Medulla oblongata (tissue), 1 donor: ENCODE measurements at regions not wholly inside any gene's neighbourhood (a gene's known extent, or its start where the extent isn't known, plus 50 kb on each side); places are given as distances from the start of the nearest gene placed in this dataset.
"Not testable (repeated sequence)": the region's sequence is repeated elsewhere in the genome, so short reads cannot be mapped to it uniquely, and the experiment has no call there.

ENCODE experiments used
- DNase-seq: peaks from one replicate; pipeline ENCODE4 v3.0.0-alpha.2; 2015; ENCODE audit errors: extremely low spot score

DNA sequence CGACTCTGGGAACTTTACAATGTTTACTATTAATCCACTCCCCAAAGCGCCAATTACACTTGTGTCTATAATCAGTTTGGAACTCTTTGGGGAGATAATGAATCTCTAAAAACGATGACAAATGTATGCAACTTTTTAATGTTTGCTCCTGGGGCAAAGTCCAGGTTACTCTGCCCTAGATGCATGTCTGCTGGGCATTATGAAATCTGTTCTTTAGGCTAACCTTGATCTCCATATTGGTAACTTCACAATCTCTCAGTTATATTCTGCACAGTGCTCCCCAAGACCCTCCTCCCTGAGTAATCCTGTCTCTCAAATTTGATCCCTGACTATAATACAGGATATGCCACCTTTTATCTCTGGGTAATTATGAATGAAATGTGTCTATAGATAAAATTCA, 152.2 kb upstream of the TRPM3 start:
- DNase-seq = no peak

DNA sequence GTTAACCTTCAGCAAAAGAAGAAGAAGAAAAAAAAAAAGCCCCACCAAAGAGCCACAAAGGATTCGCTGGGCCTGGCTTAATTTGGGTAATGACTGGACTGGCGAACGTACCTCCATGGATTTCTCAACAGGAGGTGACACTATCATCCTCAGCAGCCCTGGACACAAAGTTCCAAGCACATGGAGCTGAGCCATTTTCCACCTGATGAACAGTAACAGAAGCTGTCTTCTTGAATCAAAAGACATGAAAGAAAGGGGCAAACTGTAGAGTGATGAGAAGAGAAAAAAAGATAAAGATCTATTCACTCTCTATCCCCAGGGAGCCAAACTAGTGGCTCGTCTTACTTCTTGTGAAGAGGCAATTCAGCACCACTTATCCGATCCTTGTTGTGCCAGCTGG, 150.2 kb upstream of the TRPM3 start:
- DNase-seq = no peak

DNA sequence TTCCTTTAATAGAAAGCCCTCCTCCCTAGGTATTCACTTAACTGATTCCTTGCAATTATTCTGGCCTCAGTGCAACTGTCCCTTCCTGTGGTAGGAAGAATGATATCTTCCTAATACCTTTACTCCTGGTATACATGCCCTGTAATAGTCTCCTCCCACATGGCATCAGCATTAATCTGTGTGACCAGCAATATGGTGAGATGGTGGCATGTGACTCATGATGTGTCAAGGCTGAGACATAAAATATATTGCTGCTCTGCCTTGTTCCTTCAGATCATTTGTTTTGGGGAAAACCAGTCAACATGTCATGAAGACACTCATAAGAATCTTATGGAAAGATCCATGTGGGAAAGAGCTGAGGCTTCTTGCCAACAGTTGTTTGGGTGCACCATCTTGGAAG, 149.1 kb upstream of the TRPM3 start:
- DNase-seq = no peak

DNA sequence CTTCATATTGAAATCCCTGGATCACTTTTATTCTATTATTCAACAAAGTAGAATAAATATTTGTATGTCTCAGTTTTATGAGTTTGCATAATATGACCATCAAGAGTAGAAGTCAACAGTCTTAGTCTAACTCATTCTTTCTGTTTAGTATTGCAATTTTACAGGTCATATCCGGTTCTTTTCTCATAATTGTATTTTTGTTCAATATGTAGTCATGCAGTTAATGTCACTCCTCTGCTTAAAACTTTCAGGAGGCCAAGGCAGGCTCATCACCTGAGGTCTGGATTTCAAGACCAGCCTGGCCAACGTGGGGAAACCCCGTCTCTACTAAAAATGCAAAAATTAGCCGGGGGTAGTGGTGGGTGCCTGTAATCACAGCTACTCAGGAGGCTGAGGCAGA, 148.4 kb upstream of the TRPM3 start:
- no peak for DNase-seq

DNA sequence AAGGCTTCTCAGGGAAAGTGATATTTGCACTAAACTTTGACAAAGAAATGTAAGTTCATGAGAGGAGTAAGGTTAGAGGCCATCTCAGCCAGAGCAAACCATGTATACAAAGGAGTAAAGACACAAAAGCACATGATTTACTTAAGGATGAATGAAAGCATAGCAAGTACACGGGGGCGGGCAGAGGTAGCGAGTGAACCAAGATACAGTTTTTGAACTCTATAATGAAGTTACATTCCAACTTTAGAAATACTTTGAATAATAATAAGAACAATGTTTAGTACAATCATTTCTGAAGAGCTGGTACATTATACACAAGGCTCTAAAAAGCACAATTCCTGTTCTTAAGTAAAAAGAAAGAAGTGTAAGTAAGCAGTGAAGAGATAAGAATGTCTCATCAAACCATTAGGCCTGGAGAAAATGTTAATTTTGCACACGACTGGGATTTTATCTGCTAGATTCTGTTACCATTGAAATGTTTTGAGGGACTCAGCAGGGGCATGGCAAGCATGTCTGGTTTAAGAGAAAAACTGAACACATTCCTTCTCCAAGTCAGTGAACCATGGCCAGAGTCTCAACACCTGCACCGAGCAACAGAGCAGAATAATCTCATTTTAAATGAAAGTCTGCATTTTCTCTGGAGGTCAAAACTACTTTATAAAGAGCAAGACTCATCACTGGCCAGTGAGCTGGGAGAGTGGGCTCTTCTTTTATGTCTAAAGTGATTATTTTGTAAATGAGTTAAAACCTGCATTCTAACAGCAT, 147.6 kb upstream of the TRPM3 start:
- no peak for DNase-seq

DNA sequence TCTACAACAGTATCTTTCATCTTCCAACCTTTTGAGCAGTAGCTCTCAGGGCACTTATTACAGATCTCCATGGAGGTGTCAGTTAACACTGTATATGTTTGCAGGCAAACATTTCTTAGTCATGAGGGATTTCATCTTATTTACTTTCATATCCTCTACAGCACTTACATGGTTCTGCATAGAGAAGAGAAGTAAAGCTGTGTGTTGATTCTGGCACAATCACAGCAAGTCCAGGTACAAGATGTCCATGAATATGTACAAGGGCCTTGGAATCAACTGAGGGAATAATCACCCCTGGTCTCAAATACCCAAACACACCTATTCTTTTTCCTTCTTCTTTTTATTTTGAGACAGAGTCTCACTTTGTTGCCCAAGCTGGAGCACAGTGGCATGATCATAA, 142.0 kb upstream of the TRPM3 start:
- DNase-seq = no peak

DNA sequence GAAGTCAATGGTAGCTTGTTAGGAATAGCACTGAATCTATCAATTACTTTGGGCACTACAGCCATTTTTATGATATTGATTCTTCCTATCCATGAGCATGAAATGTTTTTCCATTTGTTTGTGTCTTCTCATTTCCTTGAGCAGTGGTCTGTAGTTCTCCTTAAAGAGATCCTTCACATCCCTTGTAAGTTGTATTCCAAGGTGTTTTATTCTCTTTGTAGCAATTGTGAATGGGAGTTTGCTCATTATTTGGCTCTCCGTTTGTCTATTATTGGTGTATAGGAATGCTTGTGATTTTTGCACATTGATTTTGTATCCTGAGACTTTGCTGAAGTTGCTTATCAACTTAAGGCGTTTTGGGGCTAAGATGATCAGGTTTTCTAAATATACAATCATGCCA, 139.0 kb upstream of the TRPM3 start:
- DNase-seq = not testable (repeated sequence)

DNA sequence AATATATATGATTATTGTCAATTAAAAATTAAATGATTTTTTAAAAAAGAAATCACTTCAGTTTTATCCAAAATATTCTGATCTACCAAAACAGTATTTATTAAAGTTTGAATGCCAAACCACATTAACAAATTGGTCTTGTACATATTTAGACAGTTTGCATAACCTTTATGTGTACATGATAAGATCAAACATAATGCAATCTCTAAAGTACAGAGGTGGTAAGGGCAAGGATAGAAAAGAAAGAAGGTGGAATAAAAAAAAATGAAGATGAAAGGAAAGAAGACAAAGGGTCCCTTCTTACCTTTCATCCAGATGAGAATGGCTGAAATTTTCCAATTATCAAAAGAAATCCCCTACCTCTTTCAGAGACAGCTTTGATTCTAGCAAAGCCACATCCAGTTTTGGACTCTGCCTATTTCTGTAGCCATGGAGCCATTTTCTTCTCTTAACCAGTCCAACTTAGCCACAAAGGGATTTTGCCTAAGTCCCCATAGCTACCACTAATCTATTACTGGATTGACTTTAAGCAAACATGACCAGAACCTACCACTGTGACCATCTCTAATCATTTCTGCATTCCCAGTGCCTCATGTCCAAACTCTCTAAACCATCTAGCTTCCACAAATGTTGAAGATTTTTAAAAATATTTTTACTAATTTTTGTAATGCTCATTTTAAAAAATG, 133.3 kb upstream of the TRPM3 start:
- no peak for DNase-seq

DNA sequence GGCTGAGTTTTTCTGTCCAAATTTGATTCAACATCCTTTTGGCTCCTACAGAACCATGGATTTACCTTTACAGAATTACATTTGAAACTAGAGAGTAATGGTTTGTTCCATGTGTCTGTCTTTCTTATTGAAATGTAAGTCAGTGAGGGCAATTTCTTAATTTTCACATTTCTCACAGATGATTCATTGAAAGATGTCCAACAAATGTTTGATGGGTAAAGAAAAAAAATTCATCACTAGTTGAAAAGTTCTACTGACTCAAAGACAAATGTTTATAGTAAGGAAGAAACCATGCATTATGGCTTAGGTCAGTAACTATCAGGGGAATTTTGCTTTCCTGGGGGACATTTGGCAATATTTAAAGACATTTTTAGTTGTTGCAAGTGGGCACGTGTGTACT, 131.6 kb upstream of the TRPM3 start:
- DNase-seq = no peak

DNA sequence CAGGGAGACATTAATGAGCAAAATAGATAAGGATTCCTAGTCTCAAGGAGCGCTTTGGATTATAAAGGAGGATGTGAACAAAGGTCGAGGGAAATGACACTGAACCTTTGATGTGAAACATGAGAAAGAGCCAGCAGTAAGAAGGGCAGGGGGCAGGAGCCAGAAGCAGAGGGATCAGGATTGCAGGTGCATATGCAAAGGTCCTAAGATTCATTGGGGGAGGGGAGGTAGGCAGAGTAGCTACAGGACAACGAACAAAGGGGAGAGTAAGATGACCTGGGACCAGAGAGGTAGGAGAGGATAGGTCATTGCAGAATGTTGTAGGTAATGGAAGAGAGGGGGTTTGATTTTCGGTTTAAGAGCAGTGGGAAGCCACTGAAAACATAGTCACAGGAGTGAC, 129.2 kb upstream of the TRPM3 start:
- DNase-seq = no peak

DNA sequence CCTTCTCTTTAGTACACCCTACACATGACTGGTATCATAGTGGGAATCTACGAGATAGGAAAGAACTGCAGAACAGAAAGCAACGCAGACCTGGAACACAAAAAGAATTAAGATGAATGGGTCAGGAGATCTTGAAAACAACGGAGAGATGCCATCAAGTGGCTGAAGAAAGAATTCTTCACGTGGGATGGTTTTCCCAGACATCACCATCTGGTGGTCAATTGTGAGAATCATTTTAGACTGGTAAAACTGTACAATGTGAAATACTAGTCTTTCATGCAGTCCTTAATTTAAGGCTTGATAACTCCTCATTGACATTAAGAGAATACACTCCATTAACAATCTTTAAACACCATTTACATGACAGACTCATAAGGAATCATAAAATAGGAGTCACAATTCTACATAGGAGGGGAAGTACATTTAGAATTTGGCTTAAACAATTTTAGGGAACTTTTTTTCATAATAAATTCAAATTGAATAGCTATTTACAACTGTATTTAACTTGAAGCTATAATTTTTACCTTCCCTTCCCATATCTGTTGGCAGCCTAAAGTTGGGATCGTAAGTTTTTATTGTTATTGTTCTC, 128.4 kb upstream of the TRPM3 start:
- peak; percentile 88 for DNase-seq

DNA sequence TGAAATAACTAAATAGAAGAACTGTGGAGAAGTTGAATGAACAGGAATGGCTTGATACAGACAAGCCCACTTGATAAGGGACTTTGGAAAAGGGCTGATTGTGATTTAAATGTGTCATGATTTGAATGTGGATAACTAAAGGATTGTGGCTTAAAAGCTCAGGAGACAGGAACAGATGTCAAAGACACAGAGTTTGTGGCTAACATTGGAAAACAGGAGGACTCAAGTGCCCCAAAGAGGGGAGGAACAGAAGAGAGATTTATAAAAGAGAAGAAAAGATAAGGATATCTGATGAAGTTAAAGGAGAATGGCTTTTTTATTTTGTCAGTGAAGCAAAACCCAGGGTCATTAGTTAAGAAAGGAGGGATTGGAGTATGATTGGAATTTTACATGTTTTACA, 124.2 kb upstream of the TRPM3 start:
- DNase-seq = no peak

DNA sequence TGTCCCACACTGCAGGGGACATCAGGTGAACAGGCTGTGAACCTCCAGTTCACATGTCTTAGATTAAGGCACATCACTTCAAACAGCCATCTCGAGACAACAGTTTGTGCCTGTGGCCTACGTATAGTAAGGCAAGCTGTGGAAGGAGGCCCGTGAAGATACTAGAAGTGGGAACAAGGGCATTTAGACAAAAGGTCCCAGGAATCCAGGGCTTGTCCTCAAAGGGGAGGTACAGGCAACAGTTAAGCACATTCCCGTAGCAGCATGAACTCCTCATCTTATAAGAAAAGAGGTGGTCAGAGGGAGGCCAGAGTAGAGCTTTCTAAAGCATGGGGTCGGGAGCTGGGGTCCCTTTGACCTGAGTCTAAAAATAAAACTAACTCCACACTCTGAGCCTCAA, 122.5 kb upstream of the TRPM3 start:
- no peak for DNase-seq

DNA sequence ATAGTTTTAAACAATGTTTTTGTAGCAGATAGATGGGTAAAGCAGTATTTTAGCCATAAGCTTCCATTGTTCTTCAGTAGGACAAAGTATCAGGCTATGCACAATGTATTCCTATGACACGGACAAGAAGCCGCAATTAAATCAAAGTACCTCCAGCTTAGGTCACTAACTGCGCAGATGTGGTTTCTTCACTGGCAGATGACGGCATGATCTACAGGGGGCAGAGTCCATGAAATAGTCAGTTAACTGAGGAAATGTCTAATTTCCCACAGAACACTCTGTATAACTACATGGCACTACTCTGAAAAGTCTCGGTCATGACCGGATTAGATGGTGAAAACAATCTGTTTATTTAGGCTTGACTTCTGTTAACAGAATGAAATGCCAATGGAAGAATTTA, 120.7 kb upstream of the TRPM3 start:
- DNase-seq = no peak

DNA sequence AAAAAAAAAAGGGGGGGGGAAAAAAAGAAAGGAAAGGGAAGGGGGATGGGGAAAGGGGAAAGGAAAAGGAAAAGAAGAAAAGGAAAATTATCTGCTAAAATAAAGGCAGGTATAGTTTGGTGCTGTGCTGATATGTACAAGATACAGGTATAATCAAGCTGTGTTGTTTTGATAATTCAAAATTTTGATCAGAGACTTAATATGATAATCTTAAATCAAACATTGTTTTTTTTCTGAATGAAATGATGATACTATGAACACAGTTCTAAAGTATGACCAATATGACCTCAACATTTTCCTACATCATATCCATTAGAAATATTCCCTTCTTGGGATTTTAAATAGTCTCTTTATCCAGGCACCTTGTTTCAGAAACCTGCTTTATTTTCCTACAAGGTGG, 115.6 kb upstream of the TRPM3 start:
- DNase-seq = no peak

DNA sequence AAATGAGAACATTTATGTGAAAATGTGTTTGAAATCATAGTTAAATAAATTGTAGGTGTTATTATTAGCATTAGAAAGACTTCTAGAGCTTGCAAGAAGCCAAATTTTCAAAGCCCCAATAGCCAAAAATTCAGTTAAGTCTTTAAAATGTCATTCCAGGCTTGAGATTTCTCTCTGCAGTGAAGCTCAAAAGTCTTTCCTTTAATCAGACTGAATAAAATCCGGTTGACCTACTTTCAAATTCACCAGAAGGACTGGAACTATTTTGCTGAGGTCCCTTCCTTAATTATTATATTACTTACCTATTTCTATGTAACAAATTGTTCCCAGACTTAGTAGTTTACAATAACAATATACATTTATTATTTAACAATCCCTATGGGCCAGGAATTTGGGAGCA, 112.2 kb upstream of the TRPM3 start:
- no peak for DNase-seq

DNA sequence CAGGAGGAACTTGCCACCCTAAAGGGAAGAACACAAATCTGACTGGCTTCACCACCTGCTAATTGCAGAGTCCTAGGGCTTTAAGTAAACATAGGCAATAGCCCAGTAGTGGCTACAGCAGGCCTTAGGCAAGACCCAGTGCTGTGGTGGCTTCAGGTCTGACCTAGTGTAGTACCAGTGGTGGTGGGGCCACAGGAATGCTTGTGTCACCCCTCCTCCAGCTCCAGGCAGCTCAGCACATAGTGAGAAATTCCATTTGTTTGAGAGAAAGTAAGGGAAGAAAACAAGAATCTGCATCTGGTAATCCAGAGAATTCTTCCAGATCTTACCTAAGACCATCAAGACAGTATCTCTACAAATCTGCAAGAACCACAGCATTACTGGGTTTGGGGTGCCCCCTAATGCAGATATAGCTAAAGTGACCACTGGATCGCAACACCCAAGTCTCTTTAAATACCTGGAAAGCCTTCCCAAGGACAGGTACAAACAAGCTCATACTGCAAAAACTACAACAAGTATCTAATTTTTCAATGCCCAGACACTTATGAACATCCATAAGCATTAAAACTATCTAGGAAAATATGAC, 102.6 kb upstream of the TRPM3 start:
- no peak for DNase-seq

DNA sequence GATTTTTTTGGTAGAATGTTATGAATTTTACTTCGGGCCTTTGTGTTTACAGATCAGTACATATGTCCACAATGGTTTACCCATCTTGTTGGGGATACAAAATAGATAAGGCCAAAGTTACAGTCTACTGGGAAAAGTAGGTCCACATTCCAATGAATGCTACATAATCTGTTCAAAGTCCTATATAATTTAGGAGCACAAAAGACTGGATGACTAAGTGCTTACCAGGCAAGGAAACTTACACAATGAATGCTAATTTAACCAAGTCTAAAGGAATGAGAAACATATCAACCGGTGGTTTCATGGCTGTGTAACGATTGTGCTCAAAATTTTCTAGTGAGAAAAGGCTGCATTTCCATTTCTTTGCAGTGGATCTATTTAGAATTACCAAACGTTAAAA, 97.4 kb upstream of the TRPM3 start:
- DNase-seq = no peak

DNA sequence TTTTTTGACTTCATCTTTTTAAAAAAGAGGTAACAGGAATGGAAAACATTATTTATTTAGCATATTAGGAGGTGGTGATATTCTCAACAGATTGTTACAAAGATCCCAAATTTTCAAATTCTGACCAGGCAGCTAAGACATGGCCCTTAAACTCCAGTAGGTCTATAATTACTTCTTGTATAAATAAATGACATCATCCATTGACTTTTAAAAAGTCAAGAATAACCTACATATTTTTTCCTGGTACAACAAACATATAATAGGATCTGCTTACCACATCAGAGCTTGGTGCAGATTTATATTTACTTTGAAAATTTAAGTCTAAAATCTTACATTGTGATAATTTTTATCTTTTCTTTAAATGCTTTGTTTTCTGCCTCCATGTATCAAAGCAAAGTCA, 92.2 kb upstream of the TRPM3 start:
- no peak for DNase-seq

DNA sequence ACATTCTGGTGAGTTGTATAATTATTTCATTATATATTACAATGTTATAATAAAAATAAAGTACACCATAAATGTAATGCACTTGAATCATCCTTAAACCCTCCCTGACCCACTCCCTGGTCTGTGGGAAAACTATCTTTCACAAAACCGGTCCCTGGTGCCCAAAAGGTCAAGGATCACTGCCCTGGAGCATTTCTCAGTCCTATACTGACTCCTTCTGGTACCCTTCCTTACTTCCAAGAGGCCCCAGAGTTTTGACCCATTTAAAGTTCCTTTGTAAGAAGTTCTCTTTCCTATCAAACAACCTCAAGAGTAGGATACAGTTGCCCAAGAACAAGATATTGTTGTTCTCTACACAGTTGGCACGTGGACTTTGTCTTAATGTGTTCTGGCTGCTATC, 88.9 kb upstream of the TRPM3 start:
- no peak for DNase-seq

DNA sequence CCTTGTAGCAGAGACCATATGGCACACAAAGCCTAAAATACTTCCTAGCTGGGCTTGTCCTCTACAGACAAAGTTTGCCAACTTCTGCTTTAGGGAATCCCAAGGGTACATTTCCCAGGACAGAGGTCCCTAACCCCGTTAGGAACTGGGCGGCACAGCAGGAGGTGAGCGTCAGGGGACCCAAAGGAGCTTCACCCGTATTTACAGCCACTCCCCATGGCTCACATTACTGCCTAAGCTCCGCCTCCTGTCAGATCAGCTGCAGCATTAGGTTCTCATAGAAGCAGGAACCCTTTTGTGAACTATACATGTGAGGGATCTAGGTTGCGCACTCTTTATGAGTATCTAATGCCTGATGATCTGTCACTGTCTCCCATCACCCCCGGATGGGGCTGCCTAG, 88.5 kb upstream of the TRPM3 start:
- no peak for DNase-seq

DNA sequence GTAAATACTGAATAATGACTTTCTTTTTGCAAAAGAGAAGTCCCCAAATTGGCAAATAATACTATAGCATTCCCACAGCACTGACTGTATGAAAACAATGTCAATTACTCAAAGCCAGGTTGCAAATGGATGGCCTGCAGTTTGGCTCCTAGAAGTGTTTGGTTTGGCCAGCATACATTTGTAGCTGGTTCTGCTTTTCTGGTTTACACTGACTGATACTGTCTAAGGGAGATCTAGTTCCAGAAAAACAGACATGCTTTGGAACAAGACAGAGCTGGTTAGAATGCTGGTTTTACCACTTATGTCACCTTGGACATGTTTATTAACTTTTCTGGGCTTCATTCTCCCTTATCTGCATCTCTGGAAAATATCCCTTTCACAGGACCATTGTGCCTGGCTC, 81.5 kb upstream of the TRPM3 start:
- DNase-seq = no peak

DNA sequence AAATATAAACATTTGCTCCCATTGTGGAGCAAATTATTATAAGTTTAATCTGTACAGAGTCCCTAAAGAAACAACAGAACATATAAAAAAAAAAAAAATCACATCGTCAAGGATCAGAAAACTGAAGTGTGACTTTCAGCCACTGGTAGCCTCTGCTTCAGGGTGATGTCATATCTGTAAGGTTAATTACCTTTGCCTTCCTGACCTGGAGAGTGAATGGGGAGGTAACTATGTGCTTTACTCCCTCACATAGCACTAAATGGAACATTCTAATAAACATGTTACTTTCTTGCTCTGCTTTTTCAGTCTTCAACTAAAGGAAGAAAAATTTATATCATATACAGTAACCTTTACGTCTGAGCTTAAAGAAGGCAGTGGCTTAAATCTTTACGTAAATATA, 70.3 kb upstream of the TRPM3 start:
- no peak for DNase-seq
